ENCODE measurements at regions not wholly inside any gene's neighbourhood (a gene's known extent, or its start where the extent isn't known, plus 50 kb on each side); places are given as distances from the start of the nearest gene placed in this dataset.

DNA sequence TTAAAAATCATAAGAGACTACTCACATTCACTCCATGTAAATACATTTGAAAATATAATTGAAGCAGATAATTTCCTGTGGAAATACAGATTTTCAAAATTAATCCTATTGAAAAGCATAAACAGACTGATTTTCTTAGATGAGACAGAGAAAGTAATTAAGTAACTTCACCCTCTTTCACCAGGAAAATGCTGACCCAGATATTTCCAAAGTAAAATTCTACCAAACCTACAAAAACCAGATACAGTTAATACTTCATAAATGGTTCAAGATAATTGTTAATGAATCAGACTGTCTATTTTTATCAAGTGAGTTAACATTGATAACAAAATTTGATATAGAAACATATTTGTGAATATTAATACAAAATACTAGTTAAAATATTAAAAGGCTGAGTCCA, 233.5 kb upstream of the KHDRBS2 start (continued):
- TF ChIP-seq ZNF462 (CRISPR knock-in tag; IDR thresholded peaks at IDR 0.05) (no peak), ZNF331 (CRISPR knock-in tag; IDR thresholded peaks at IDR 0.05; ENCODE audit: low read depth) (no peak)

- H2AFZ ChIP-seq = no peak overlapping the region
- peak overlapping the region; percentile 96 for H3K27ac ChIP-seq (ENCODE audit: low read depth)
- H3K4me1 Mint-ChIP-seq = peaks cover 43% of the 10 kb centered on the region
- H3K9me3 Mint-ChIP-seq = peaks cover 3% of the 10 kb centered on the region
- peak overlapping the region; percentile 11; the same call in 1 of the 2 replicates for H3K4me3 ChIP-seq
- no peaks in the 10 kb centered on the region for H3K79me2 ChIP-seq (replicated peaks; ENCODE audit: insufficient read depth)
- no peaks in the 10 kb centered on the region for H4K20me1 ChIP-seq (replicated peaks; ENCODE audit: insufficient read depth)
- H3K36me3 Mint-ChIP-seq (ENCODE audit: low read depth) = peaks cover 7% of the 10 kb centered on the region; the same call in 2 of the 3 replicates
- no peaks in the 10 kb centered on the region for H3K36me3 ChIP-seq (ENCODE audit: insufficient read depth)
- ATAC-seq = peak; percentile 99
- H3K4me1 ChIP-seq (ENCODE audit: insufficient read depth) = peaks cover 27% of the 10 kb centered on the region
- H3F3A ChIP-seq (replicated peaks; ENCODE audit: low read depth) = no peaks in the 10 kb centered on the region
- peak overlapping the region; percentile 98 for H3K27ac Mint-ChIP-seq
- DNase-seq (ENCODE audit: low spot score) = peak; percentile 71
- H3K9me2 ChIP-seq (ENCODE audit: insufficient read depth) = 0 out of 2 replicates have a peak, but pooled peaks cover 4% of the 10 kb centered on the region
- H3K27me3 Mint-ChIP-seq (ENCODE audit: insufficient read depth, low read depth, poor library complexity) = no peaks in the 10 kb centered on the region
- peak overlapping the region; percentile 55 for H3K4me3 Mint-ChIP-seq
- peak overlapping the region; percentile 48 for H3K4me2 ChIP-seq
- no peaks in the 10 kb centered on the region for H3K27me3 ChIP-seq (ENCODE audit: insufficient read depth)
- TF ChIP-seq, protein P1, sequence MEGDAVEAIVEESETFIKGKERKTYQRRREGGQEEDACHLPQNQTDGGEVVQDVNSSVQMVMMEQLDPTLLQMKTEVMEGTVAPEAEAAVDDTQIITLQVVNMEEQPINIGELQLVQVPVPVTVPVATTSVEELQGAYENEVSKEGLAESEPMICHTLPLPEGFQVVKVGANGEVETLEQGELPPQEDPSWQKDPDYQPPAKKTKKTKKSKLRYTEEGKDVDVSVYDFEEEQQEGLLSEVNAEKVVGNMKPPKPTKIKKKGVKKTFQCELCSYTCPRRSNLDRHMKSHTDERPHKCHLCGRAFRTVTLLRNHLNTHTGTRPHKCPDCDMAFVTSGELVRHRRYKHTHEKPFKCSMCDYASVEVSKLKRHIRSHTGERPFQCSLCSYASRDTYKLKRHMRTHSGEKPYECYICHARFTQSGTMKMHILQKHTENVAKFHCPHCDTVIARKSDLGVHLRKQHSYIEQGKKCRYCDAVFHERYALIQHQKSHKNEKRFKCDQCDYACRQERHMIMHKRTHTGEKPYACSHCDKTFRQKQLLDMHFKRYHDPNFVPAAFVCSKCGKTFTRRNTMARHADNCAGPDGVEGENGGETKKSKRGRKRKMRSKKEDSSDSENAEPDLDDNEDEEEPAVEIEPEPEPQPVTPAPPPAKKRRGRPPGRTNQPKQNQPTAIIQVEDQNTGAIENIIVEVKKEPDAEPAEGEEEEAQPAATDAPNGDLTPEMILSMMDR (conservative IDR thresholded peaks at IDR 0.05; ENCODE audit: low read depth in 2 of 2) = no peak
- TF ChIP-seq CREB1 (CRISPR knock-in tag; IDR thresholded peaks at IDR 0.05; ENCODE audit: low read depth) = peak; percentile 75
- TF ChIP-seq, protein P2, sequence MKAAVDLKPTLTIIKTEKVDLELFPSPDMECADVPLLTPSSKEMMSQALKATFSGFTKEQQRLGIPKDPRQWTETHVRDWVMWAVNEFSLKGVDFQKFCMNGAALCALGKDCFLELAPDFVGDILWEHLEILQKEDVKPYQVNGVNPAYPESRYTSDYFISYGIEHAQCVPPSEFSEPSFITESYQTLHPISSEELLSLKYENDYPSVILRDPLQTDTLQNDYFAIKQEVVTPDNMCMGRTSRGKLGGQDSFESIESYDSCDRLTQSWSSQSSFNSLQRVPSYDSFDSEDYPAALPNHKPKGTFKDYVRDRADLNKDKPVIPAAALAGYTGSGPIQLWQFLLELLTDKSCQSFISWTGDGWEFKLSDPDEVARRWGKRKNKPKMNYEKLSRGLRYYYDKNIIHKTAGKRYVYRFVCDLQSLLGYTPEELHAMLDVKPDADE (IDR thresholded peaks at IDR 0.05) = no peak
- peak; percentile 78; the same call in 1 of the 2 replicates for TF ChIP-seq ZNF114 (CRISPR knock-in tag; IDR thresholded peaks at IDR 0.05)
- TF ChIP-seq POLR2AphosphoS5 (IDR thresholded peaks at IDR 0.05; ENCODE audit: low read depth) = no peak
Observed at GRCh38 chr6:62516291-62517141, 230.5 kb upstream of the KHDRBS2 start.

Data from GM23338 (cell line).